Ovary (tissue), 7 donors: ENCODE measurements at regions not wholly inside any gene's neighbourhood (a gene's known extent, or its start where the extent isn't known, plus 50 kb on each side); places are given as distances from the start of the nearest gene placed in this dataset.
"Not testable (repeated sequence)": the region's sequence is repeated elsewhere in the genome, so short reads cannot be mapped to it uniquely, and the experiment has no call there.

ENCODE experiments used
- DNase-seq, 5 donors: peaks; one replicate each; pipeline ENCODE4 v3.0.0-alpha.2; 2019 to 2020
- H3K27ac ChIP-seq, 2 donors: fragments of 200-600 bp; one replicate each; pipeline versions ENCODE4 v1.5.1 to v1.8.0; 2019 to 2022
- H3K27me3 ChIP-seq: fragments of 200-600 bp; one replicate; pipeline ENCODE4 v1.8.0; 2022
- H3K36me3 ChIP-seq: fragments of 200-600 bp; sonication (generic); one replicate; pipeline ENCODE4 v1.5.1; 2019
- H3K4me1 ChIP-seq: one replicate; pipeline ENCODE4 v1.8.1; 2013; ENCODE audit warnings: mild to moderate bottlenecking, moderate library complexity; ENCODE audit not compliant: insufficient read depth
- H3K4me3 ChIP-seq: fragments of 200-600 bp; sonication (generic); one replicate; pipeline ENCODE4 v1.5.1; 2017
- H3K9me3 ChIP-seq, 2 donors: fragments of 200-600 bp in 1 of 2; sonication (generic) in 1 of 2; one replicate each; pipeline versions ENCODE4 v1.5.1 to v1.8.1; 2013 to 2019; ENCODE audit warnings: mild to moderate bottlenecking in 1 of 2, moderate library complexity in 1 of 2
- CTCF ChIP-seq, 3 donors: fragments of 450-650 bp in 2 of 3; fragments of 200-600 bp in 1 of 3; IDR thresholded peaks; one replicate each; pipeline versions ENCODE4 v1.5.1 to v1.8.0; 2016 to 2022; ENCODE audit warnings: antibody characterized with exemption in 3 of 3, mild to moderate bottlenecking in 1 of 3
- EP300 ChIP-seq: sonication (generic); formaldehyde crosslinking; IDR thresholded peaks from one replicate; pipeline ENCODE4 v1.6.1; 2017; ENCODE audit warnings: antibody characterized with exemption
- POLR2A ChIP-seq: fragments of 450-650 bp; IDR thresholded peaks from one replicate; pipeline ENCODE4 v1.6.1; 2017; ENCODE audit warnings: antibody characterized with exemption, mild to moderate bottlenecking, moderate library complexity
- WGBS, 3 donors: extraction: QIAGEN DNeasy Blood & Tissue Kit in 1 of 3; methylation state at CpG; one replicate each; pipeline versions ENCODE4 v1.1.5 to v1.1.7; 2013 to 2017; 5-methylcytosine and 5-hydroxymethylcytosine counted together
- intact Hi-C, 4 donors: fragments of 100-400 bp; cut with DNase I; formaldehyde crosslinking; loops; one replicate each; pipeline versions ENCODE4 v1.11.0 to v1.15.1; 2022 to 2023
- donor health status: DM: no; HTN: no; CAD: no; lungs with moderate emphysema.
- donor health status: DM: no; HTN: no; CAD: no.
- donor health status: Bipolar disorder and iron deficiency.
- donor health status: DM: no; HTN: no; CAD: no.
- donor health status: DM: yes; HTN: yes; CAD: no.

- no peak for DNase-seq
- H3K4me3 ChIP-seq: no peak overlapping the region
- 12 to 26% (median 12%) methylated on average over 5 of the region's 5 CpGs for WGBS, 3 donors
- intact Hi-C loops: loop anchor here in 1 of 4 donors (10.0 kb wide), 1 partner anchor 485 kb away; no protein-coding TSS in a partner anchor
- TF ChIP-seq EP300 (no peak), POLR2A (no peak), CTCF (IDR thresholded peaks at IDR 0.05) (no peak)
- no peak overlapping the region for H3K27ac ChIP-seq
- no peaks in the 10 kb centered on the region for H3K9me3 ChIP-seq
- no peaks in the 10 kb centered on the region for H3K4me1 ChIP-seq
- H3K36me3 ChIP-seq: no peaks in the 10 kb centered on the region
- no peaks in the 10 kb centered on the region for H3K27me3 ChIP-seq
Measured at GRCh38 chr5:7269591-7270274, 126.2 kb upstream of the ADCY2 start.

DNA sequence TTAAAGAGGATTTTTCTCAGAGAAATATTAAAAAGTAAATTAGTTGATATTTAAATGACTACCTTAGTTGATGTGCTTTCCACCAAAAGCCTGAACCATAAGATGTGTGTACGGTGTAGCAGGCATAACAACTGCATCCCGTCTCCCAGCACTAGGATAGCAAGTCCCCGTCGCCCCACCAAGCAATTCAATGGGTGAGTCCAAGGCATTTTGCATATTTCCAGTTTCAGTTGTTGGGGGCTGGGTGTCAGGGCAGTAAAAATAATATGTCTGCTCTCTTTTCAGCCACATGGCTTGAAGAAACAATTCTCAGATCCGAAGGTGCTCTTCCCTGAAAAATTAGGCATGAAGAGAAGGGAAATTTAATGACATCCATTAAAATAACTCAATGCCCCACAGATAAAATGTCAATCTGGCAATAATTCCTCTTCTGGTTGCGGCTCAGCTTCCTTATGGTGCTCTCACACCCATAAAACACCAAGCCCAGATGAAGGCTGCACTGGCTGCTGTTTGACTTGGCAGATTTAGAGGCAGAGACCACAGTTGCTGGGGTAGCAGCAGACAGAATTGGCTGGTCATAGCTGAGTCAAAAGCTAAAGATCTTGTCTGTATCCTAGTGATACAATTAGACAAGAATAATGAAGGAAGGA lies 124.4 kb upstream of the ADCY2 start:
- no peak overlapping the region for H3K27ac ChIP-seq
- no peak for DNase-seq
- no peaks in the 10 kb centered on the region for H3K36me3 ChIP-seq
- intact Hi-C loops: no loop called here
- no peak overlapping the region for H3K4me3 ChIP-seq
- peaks cover 0 to 3% of the 10 kb centered on the region in 2 donors for H3K9me3 ChIP-seq
- WGBS, 3 donors: 51 to 61% (median 56%) methylated on average over 6 of the region's 6 CpGs
- TF ChIP-seq POLR2A (no peak), EP300 (no peak), CTCF (IDR thresholded peaks at IDR 0.05) (no peak)
- H3K4me1 ChIP-seq: no peaks in the 10 kb centered on the region
- no peaks in the 10 kb centered on the region for H3K27me3 ChIP-seq

DNA sequence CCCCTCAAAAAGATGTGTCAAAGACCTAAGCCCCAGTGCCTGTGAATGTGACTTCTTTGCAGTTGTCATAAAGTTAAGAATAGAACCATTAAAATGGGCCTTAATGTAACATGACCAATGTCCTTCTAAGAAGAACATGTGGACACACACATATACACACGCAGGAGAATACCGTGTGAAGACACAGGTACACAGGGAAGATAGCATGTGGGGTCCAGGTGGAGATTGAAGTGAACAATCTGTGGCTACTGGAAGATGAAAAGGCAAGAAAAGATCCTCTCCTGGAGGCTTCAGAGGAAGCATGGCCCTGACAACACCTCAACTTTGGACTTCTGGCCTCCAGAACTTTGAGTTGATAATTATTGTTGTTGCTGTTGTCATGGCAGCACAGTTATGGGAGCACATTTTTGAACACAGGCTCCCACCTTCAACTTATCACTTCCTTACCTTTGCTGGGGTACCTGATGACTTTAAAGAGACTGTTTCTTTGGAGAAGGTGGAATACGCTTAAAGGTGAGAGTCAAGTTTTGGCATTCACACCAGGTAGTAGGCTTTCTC lies 123.5 kb upstream of the ADCY2 start:
- 87 to 95% (median 87%) methylated on average over 3 of the region's 3 CpGs for WGBS, 3 donors
- Histone ChIP-seq H3K4me3 (no peak overlapping the region), H3K27me3 (no peaks in the 10 kb centered on the region), H3K36me3 (no peaks in the 10 kb centered on the region), H3K4me1 (no peaks in the 10 kb centered on the region), H3K9me3 (peaks cover 0 to 3% of the 10 kb centered on the region in 2 donors), H3K27ac (no peak overlapping the region)
- intact Hi-C loops: no loop called here
- no peak for DNase-seq
- TF ChIP-seq EP300: no peak
- no peak for TF ChIP-seq POLR2A
- TF ChIP-seq CTCF (IDR thresholded peaks at IDR 0.05): no peak

- no peaks in the 10 kb centered on the region for H3K27me3 ChIP-seq
- no peak for DNase-seq
- intact Hi-C loops: no loop called here
- TF ChIP-seq EP300 (no peak), CTCF (IDR thresholded peaks at IDR 0.05) (no peak), POLR2A (no peak)
- H3K4me1 ChIP-seq: no peaks in the 10 kb centered on the region
- H3K27ac ChIP-seq: no peak overlapping the region
- H3K9me3 ChIP-seq: peaks cover 0 to 3% of the 10 kb centered on the region in 2 donors
- 75 to 80% (median 77%) methylated on average over 6 of the region's 6 CpGs for WGBS, 3 donors
- no peaks in the 10 kb centered on the region for H3K36me3 ChIP-seq
- no peak overlapping the region for H3K4me3 ChIP-seq
Measured at GRCh38 chr5:7274203-7274602, 121.7 kb upstream of the ADCY2 start.

DNA sequence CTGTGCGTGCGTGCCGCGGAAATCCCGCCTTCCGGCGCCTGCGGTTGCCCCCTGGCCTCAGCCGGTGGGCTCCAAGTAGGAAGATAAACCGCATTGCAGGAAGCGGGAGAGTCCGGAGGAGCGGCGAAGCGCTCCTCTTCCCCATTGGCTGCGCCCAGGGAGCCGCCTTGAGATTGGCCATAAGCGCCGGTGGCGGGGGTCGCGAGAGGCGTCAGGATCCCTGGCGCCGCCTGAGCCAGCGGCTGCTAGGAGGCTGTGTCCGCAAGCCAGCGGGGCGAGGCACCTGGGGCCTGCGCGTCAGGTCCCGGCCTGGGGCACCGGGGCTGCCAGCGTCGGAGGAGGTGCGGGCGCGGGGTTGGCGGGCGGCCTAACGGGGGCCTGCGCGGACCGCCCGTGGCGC lies 106.3 kb upstream of the ADCY2 start:
- DNase-seq: not testable (repeated sequence)

DNA sequence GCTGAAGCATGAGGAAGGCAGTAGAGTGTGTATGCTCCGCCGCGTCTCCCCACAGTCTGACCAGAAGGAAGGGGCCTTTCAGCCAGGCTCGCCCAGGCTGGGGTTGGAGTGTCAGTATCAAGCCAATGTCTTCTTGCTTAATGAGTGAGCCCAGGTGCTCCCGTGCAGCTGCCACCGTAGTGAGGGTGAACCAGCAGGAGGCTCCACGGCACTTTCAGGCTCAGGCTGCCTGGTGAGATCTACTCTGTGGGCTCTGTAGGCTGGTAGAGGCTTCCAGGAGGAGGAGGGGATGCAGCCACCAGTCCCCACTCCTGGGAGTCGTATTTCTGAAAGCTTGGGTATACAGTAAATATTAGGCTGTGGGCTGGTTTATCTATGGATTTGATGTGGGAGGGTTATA lies 98.1 kb upstream of the ADCY2 start:
- H3K4me1 ChIP-seq, H3K27me3 ChIP-seq, H3K4me3 ChIP-seq, H3K9me3 ChIP-seq, intact Hi-C loops, DNase-seq, H3K27ac ChIP-seq, H3K36me3 ChIP-seq: not testable (repeated sequence)
- 82 to 85% methylated on average over 4 to 7 of the region's 8 CpGs; no CpG with 5 or more reads in 1 of the 3 donors for WGBS, 3 donors

More for the DNA sequence above, 106.3 kb upstream of the ADCY2 start:
- H3K27me3 ChIP-seq, H3K4me1 ChIP-seq, intact Hi-C loops, H3K27ac ChIP-seq, H3K9me3 ChIP-seq, H3K4me3 ChIP-seq, H3K36me3 ChIP-seq: not testable (repeated sequence)
- WGBS, 3 donors: 77 to 95% (median 90%) methylated on average over 46 of the region's 46 CpGs

DNA sequence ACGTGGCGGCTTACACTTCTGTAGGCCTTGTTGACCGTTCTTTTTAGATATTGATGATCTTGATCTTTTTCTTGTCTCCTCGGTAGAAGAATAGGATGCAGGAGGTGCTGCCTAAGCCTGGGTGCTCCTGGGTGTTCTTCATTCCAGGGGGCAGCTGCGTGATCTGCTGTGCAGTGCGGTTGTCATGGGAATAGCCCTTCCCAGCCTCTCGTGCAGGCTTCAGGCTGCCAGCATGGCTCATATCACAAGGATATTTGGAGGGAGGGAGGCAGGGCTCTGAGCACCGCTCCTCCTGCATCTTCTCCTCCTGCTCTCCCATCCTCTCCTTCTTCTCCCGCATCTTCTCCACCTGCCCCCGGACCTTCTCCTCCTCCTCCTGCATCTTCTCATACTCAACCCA lies 96.2 kb upstream of the ADCY2 start:
- not testable (repeated sequence) for H3K4me3 ChIP-seq

More for the DNA sequence above, 96.2 kb upstream of the ADCY2 start:
- intact Hi-C loops, H3K9me3 ChIP-seq, H3K4me1 ChIP-seq, DNase-seq, H3K27ac ChIP-seq, H3K36me3 ChIP-seq, H3K27me3 ChIP-seq: not testable (repeated sequence)
- WGBS, 3 donors: 72 to 84% (median 79%) methylated on average over 10 of the region's 10 CpGs
